SK-N-SH treated with all-trans-retinoic acid at 6 μM for 48 hours (cell line): ENCODE measurements at regions not wholly inside any gene's neighbourhood (a gene's known extent, or its start where the extent isn't known, plus 50 kb on each side); places are given as distances from the start of the nearest gene placed in this dataset.

Experiments
- ATAC-seq: fragments of 200-7000 bp; cut with Tn5 transposase; 3 replicates; pipeline ENCODE4 v1.9.1; 2020; ENCODE audit warnings: mild to moderate bottlenecking, moderate library complexity
- ARNTL ChIP-seq: fragments of 450-650 bp; formaldehyde crosslinking; IDR thresholded peaks from 2 replicates; pipeline ENCODE4 v1.5.0; 2020; ENCODE audit warnings: low read depth, mild to moderate bottlenecking, moderate library complexity, borderline replicate concordance
- BACH2 ChIP-seq: fragments of 250-450 bp; sonication (Bioruptor Pico); IDR thresholded peaks from 2 replicates; pipeline ENCODE4 v1.9.0; 2021; ENCODE audit warnings: mild to moderate bottlenecking, borderline replicate concordance
- CREB5 ChIP-seq: fragments of 250-450 bp; sonication (Bioruptor Pico); IDR thresholded peaks from 2 replicates; pipeline ENCODE4 v1.5.1; 2020; ENCODE audit warnings: low read depth, mild to moderate bottlenecking, moderate library complexity
- CSDC2 ChIP-seq: fragments of 250-450 bp; sonication (Bioruptor Pico); IDR thresholded peaks from 2 replicates; pipeline ENCODE4 v1.5.0; 2020; ENCODE audit warnings: mild to moderate bottlenecking, moderate library complexity
- CSRNP3 ChIP-seq: fragments of 250-450 bp; sonication (Bioruptor Pico); IDR thresholded peaks from 2 replicates; pipeline ENCODE4 v1.5.1; 2021; ENCODE audit warnings: mild to moderate bottlenecking, moderate library complexity
- ESRRG ChIP-seq: fragments of 250-450 bp; sonication (Bioruptor Pico); IDR thresholded peaks from 2 replicates; pipeline ENCODE4 v1.6.1; 2021; ENCODE audit warnings: mild to moderate bottlenecking
- GLIS3 ChIP-seq: fragments of 250-450 bp; sonication (Bioruptor Pico); IDR thresholded peaks from 2 replicates; pipeline ENCODE4 v1.5.0; 2020; ENCODE audit warnings: mild to moderate bottlenecking, moderate library complexity
- ISL1 ChIP-seq: fragments of 250-450 bp; sonication (Bioruptor Pico); IDR thresholded peaks from 2 replicates; pipeline ENCODE4 v2.1.2; 2022; ENCODE audit warnings: mild to moderate bottlenecking, moderate library complexity
- OSR1 ChIP-seq: fragments of 250-450 bp; sonication (Bioruptor Pico); IDR thresholded peaks from 2 replicates; pipeline ENCODE4 v1.8.0; 2022; ENCODE audit warnings: moderate library complexity, mild to moderate bottlenecking, inconsistent platforms
- PATZ1 ChIP-seq: fragments of 250-450 bp; sonication (Bioruptor Pico); IDR thresholded peaks from 2 replicates; pipeline ENCODE4 v1.8.0; 2020; ENCODE audit warnings: mild to moderate bottlenecking, moderate library complexity, borderline replicate concordance
- POU6F1 ChIP-seq: fragments of 250-450 bp; sonication (Bioruptor Pico); IDR thresholded peaks from 2 replicates; pipeline ENCODE4 v1.8.0; 2021; ENCODE audit warnings: low read depth, mild to moderate bottlenecking, moderate library complexity, borderline replicate concordance
- PPARA ChIP-seq: fragments of 250-450 bp; sonication (Bioruptor Pico); IDR thresholded peaks from 2 replicates; pipeline ENCODE4 v1.5.0; 2020; ENCODE audit warnings: mild to moderate bottlenecking, borderline replicate concordance
- RARB ChIP-seq: fragments of 250-450 bp; sonication (Bioruptor Pico); IDR thresholded peaks from 2 replicates; pipeline ENCODE4 v1.8.0; 2021; ENCODE audit warnings: mild to moderate bottlenecking, moderate library complexity
- SNAI2 ChIP-seq: fragments of 250-450 bp; sonication (Bioruptor Pico); IDR thresholded peaks from 2 replicates; pipeline ENCODE4 v1.5.0; 2020; ENCODE audit warnings: mild to moderate bottlenecking, moderate library complexity
- TCF4 ChIP-seq: fragments of 250-450 bp; sonication (Bioruptor Pico); IDR thresholded peaks from 2 replicates; pipeline ENCODE4 v1.8.0; 2021; ENCODE audit warnings: mild to moderate bottlenecking, moderate library complexity, borderline replicate concordance
- TOX ChIP-seq: fragments of 250-450 bp; sonication (Bioruptor Pico); IDR thresholded peaks from 2 replicates; pipeline ENCODE4 v1.8.0; 2021; ENCODE audit warnings: mild to moderate bottlenecking, moderate library complexity, borderline replicate concordance
- TSHZ2 ChIP-seq: fragments of 250-450 bp; sonication (Bioruptor Pico); IDR thresholded peaks from 2 replicates; pipeline ENCODE4 v1.5.0; 2020; ENCODE audit warnings: mild to moderate bottlenecking, moderate library complexity
- ZC3H10 ChIP-seq: fragments of 250-450 bp; sonication (Bioruptor Pico); IDR thresholded peaks from 2 replicates; pipeline ENCODE4 v1.5.1; 2021; ENCODE audit warnings: mild to moderate bottlenecking, moderate library complexity
- ZFP3 ChIP-seq: fragments of 250-450 bp; sonication (Bioruptor Pico); IDR thresholded peaks from 2 replicates; pipeline ENCODE4 v1.5.0; 2020; ENCODE audit warnings: mild to moderate bottlenecking, moderate library complexity
- ZFP30 ChIP-seq: fragments of 450-650 bp; formaldehyde crosslinking; IDR thresholded peaks from 2 replicates; pipeline ENCODE4 v1.5.0; 2022; ENCODE audit warnings: mild to moderate bottlenecking, moderate library complexity
- ZNF565 ChIP-seq: fragments of 450-650 bp; formaldehyde crosslinking; conservative IDR thresholded peaks from 2 replicates; pipeline ENCODE4 v1.5.0; 2020; ENCODE audit warnings: low read depth, mild to moderate bottlenecking, moderate library complexity
- ZNF70 ChIP-seq: fragments of 450-650 bp; formaldehyde crosslinking; IDR thresholded peaks from 2 replicates; pipeline ENCODE4 v1.5.0; 2020; ENCODE audit warnings: mild to moderate bottlenecking, moderate library complexity
- ZNF8 ChIP-seq: fragments of 450-650 bp; formaldehyde crosslinking; IDR thresholded peaks from 2 replicates; pipeline ENCODE4 v1.5.0; 2020; ENCODE audit warnings: mild to moderate bottlenecking, moderate library complexity

GRCh38 chr9:79928661-79929223 is 357.0 kb downstream of the TLE4 start (continued):
- TF ChIP-seq TCF4 (CRISPR knock-in tag) (no peak), PPARA (no peak)

GRCh38 chr9:79925326-79925725 is 353.6 kb downstream of the TLE4 start:
- no peak for ATAC-seq
- TF ChIP-seq TSHZ2 (CRISPR knock-in tag) (no peak), OSR1 (CRISPR knock-in tag) (no peak), RARB (CRISPR knock-in tag) (no peak), ARNTL (no peak), ESRRG (CRISPR knock-in tag) (no peak), ZFP3 (CRISPR knock-in tag) (no peak), TCF4 (CRISPR knock-in tag) (no peak), TOX (CRISPR knock-in tag) (no peak), ZNF8 (no peak), GLIS3 (no peak), PPARA (no peak)
- TF ChIP-seq, all 23 proteins: peak for 0

- no peak for ATAC-seq
- TF ChIP-seq CSRNP3 (CRISPR knock-in tag) (no peak), TOX (CRISPR knock-in tag) (no peak), POU6F1 (CRISPR knock-in tag) (no peak), TSHZ2 (CRISPR knock-in tag) (no peak), PPARA (no peak), RARB (CRISPR knock-in tag) (no peak), ZNF8 (no peak), ARNTL (no peak), TCF4 (CRISPR knock-in tag) (no peak), ZFP30 (no peak), ZNF565 (no peak), ZNF70 (CRISPR knock-in tag) (no peak), OSR1 (CRISPR knock-in tag) (no peak), GLIS3 (no peak)
Observed at GRCh38 chr9:79924836-79925235, 353.1 kb downstream of the TLE4 start.

- TF ChIP-seq OSR1 (CRISPR knock-in tag) (no peak), BACH2 (no peak)
- ATAC-seq: no peak
Observed at GRCh38 chr9:79917421-79917820, 345.7 kb downstream of the TLE4 start.

GRCh38 chr9:79913867-79914266 is 342.1 kb downstream of the TLE4 start:
- no peak for ATAC-seq
- TF ChIP-seq ZNF565: no peak
- no peak for TF ChIP-seq TCF4 (CRISPR knock-in tag)
- TF ChIP-seq ISL1: no peak
- no peak for TF ChIP-seq GLIS3
- TF ChIP-seq TOX (CRISPR knock-in tag): no peak
- no peak for TF ChIP-seq PATZ1 (CRISPR knock-in tag)
- no peak for TF ChIP-seq CSDC2 (CRISPR knock-in tag)
- no peak for TF ChIP-seq OSR1 (CRISPR knock-in tag)
- TF ChIP-seq ZC3H10 (CRISPR knock-in tag): no peak
- no peak for TF ChIP-seq ESRRG (CRISPR knock-in tag)
- no peak for TF ChIP-seq CREB5 (CRISPR knock-in tag)
- no peak for TF ChIP-seq BACH2
- TF ChIP-seq SNAI2 (CRISPR knock-in tag): no peak
